Breast epithelium (tissue), 4 donors: ENCODE measurements at regions not wholly inside any gene's neighbourhood (a gene's known extent, or its start where the extent isn't known, plus 50 kb on each side); places are given as distances from the start of the nearest gene placed in this dataset.

Source experiments
- DNase-seq, 2 donors: peaks; one replicate each; pipeline ENCODE4 v3.0.0-alpha.2; 2019; ENCODE audit warnings: low spot score in 2 of 2
- H3K27ac ChIP-seq, 2 donors: fragments of 200-600 bp; sonication (generic) in 1 of 2; one replicate each; pipeline ENCODE4 v1.5.1; 2016 to 2019; ENCODE audit warnings: mild to moderate bottlenecking in 1 of 2
- H3K27me3 ChIP-seq, 2 donors: fragments of 200-600 bp; sonication (generic) in 1 of 2; one replicate each; pipeline versions ENCODE4 v1.5.1 to v1.6.0; 2017 to 2019; ENCODE audit warnings: control low read depth in 1 of 2, mild to moderate bottlenecking in 1 of 2
- H3K36me3 ChIP-seq: fragments of 200-600 bp; one replicate; pipeline ENCODE4 v1.5.1; 2019
- H3K4me1 ChIP-seq, 2 donors: fragments of 200-600 bp; sonication (generic); one replicate each; pipeline ENCODE4 v1.5.1; 2016 to 2019; ENCODE audit warnings: control low read depth in 1 of 2
- H3K4me3 ChIP-seq, 3 donors: fragments of 200-600 bp; sonication (generic); 1 replicate in 2 of 3; 2 replicates in 1 of 3; pipeline ENCODE4 v1.5.1; 2016 to 2019; ENCODE audit warnings: mild to moderate bottlenecking in 3 of 3, moderate library complexity in 2 of 3
- H3K9me3 ChIP-seq, 2 donors: fragments of 200-600 bp; sonication (generic) in 1 of 2; one replicate each; pipeline ENCODE4 v1.5.1; 2016 to 2019; ENCODE audit warnings: control low read depth in 1 of 2
- POLR2A ChIP-seq: fragments of 450-650 bp; IDR thresholded peaks from one replicate; pipeline ENCODE4 v1.6.1; 2016; ENCODE audit warnings: antibody characterized with exemption, mild to moderate bottlenecking, moderate library complexity
- POLR2AphosphoS5 ChIP-seq, 3 donors: sonication (generic); formaldehyde crosslinking; IDR thresholded peaks; one replicate each; pipeline ENCODE4 v1.6.1; 2017; ENCODE audit warnings: antibody characterized with exemption in 3 of 3
- intact Hi-C: fragments of 100-400 bp; cut with DNase I; formaldehyde crosslinking; loops from one replicate; pipeline ENCODE4 v1.15.1; 2023; ENCODE audit warnings: low total_unique reads
- TF ChIP-seq, protein P1 (sequence below), 3 donors: fragments of 450-650 bp; IDR thresholded peaks; one replicate each; pipeline ENCODE4 v1.5.1; 2016 to 2017; ENCODE audit warnings: antibody characterized with exemption in 3 of 3, mild to moderate bottlenecking in 3 of 3, moderate library complexity in 3 of 3

DNA sequence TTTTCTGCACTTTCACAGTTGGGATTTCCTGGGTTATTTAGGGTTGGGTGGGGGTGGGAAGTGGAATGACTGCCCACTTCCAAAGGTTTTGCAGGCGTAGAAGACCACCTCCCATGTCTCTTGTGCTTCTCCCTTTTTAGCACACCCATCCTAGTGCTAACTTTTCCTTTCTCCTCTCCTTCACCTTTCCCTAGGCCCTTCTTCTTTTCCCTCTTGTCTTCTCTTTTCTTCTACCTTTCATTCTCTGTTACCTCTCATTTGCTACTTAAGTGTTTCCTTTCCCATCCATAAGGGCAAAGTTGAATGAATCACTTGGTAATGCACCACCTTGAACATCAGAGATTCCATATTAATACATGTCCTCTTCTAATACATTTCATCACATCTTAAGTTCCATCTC lies 105.0 kb upstream of the ZNF184 start:
- TF ChIP-seq POLR2AphosphoS5 (IDR thresholded peaks at IDR 0.05) = no peak
- TF ChIP-seq, protein P1, sequence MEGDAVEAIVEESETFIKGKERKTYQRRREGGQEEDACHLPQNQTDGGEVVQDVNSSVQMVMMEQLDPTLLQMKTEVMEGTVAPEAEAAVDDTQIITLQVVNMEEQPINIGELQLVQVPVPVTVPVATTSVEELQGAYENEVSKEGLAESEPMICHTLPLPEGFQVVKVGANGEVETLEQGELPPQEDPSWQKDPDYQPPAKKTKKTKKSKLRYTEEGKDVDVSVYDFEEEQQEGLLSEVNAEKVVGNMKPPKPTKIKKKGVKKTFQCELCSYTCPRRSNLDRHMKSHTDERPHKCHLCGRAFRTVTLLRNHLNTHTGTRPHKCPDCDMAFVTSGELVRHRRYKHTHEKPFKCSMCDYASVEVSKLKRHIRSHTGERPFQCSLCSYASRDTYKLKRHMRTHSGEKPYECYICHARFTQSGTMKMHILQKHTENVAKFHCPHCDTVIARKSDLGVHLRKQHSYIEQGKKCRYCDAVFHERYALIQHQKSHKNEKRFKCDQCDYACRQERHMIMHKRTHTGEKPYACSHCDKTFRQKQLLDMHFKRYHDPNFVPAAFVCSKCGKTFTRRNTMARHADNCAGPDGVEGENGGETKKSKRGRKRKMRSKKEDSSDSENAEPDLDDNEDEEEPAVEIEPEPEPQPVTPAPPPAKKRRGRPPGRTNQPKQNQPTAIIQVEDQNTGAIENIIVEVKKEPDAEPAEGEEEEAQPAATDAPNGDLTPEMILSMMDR (IDR thresholded peaks at IDR 0.05) = no peak
- TF ChIP-seq POLR2A = no peak
- no peak for DNase-seq

GRCh38 chr6:27575594-27576361 lies 102.9 kb upstream of the ZNF184 start:
- no peak for DNase-seq
- peaks cover 0 to 17% of the 10 kb centered on the region in 2 donors for H3K27me3 ChIP-seq
- no peak overlapping the region for H3K4me3 ChIP-seq
- TF ChIP-seq POLR2A (no peak), POLR2AphosphoS5 (IDR thresholded peaks at IDR 0.05) (no peak)
- TF ChIP-seq, protein P1 (IDR thresholded peaks at IDR 0.05) = no peak
- H3K36me3 ChIP-seq = no peaks in the 10 kb centered on the region
- no peaks in the 10 kb centered on the region for H3K9me3 ChIP-seq
- H3K4me1 ChIP-seq = no peaks in the 10 kb centered on the region
- intact Hi-C loops = no loop called here
- H3K27ac ChIP-seq = no peak overlapping the region

More for the DNA sequence above, 105.0 kb upstream of the ZNF184 start:
- Histone ChIP-seq H3K27ac (no peak overlapping the region), H3K4me1 (no peaks in the 10 kb centered on the region), H3K9me3 (peaks cover 0 to 6% of the 10 kb centered on the region in 2 donors), H3K36me3 (no peaks in the 10 kb centered on the region), H3K27me3 (peaks cover 0 to 26% of the 10 kb centered on the region in 2 donors), H3K4me3 (no peak overlapping the region)
- intact Hi-C loops = no loop called here

DNA sequence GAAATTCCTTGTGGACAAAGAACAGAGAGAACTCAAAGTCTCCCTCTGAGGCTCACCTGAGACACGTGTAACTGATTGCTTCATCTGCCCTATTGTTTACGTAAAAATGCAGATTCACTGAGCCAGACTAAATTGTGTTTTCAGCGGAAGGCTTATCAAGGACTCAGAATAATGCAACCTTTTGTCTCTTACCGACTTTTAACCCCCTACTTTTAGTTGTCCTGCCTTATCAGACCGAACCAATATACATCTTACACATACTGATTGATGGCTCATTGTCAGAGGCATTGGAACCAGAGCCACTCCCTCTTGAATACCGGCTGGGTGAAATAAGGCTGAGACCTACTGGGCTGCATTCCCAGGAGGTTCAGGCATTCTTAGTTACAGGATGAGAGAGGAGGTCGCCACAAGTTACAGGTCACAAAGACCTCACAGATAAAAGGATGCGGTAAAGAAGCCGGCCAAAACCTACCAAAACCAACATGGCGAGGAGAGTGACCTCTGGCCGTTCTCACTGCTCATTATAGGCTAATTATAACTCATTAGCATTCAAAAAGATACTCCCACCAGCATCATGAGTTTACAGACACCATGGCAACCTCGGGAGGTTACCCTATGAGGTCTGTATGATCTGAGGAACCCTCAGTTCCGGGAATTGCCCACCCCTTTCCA lies 95.5 kb upstream of the ZNF184 start:
- no peaks in the 10 kb centered on the region for H3K9me3 ChIP-seq
- TF ChIP-seq, protein P1 (IDR thresholded peaks at IDR 0.05) = no peak
- no peak for TF ChIP-seq POLR2AphosphoS5 (IDR thresholded peaks at IDR 0.05)
- TF ChIP-seq POLR2A = no peak
- intact Hi-C loops = no loop called here
- H3K27ac ChIP-seq = no peak overlapping the region
- DNase-seq = no peak
- H3K4me3 ChIP-seq = no peak overlapping the region
- H3K36me3 ChIP-seq = no peaks in the 10 kb centered on the region
- no peaks in the 10 kb centered on the region for H3K4me1 ChIP-seq
- peaks cover 0 to 57% of the 10 kb centered on the region in 2 donors for H3K27me3 ChIP-seq

DNA sequence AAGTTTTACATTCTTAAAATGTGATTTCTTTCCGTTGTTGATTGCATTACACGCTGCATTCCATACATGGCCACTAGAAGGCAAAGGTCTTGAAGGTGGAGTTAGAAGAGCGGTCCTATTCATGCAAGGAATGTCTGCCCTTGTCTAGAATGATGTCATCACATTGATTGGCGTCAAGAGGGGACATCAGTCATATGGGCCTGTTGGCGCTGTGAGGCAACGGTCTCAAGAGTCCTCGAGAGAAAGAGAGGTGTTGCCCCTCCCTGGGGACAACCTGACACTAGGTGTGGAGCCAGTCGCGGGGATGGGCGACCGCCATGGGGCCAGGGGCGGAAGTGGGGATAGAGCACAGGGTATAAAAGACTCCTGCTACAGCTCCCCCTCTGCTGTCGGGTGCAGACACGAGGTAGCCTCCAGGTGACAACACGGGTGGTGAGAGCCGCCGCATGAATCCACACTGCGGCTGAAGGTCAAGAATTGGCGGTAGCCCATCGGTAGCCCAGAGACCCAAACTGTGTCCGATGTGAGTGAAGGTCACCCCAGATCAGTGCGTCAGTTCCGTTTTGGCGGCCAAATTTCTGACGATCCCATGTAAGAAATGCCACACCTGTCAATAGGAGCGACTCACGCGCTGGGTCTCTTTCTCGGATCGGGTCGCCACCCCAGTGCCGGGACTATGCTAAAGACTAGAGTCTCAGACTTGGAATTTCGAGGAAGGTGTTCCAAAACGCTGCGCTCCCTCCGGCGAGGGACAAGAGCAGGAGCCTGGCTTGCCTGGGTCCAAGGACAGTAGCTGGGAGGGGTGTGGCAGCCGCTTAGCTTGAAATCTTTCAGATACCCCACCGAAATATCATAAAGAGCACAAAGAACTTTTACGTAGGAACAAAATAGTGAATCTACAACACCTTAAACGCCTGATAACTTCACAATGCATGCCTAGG lies 93.2 kb upstream of the ZNF184 start:
- H3K4me3 ChIP-seq = no peak overlapping the region
- TF ChIP-seq, protein P1 (IDR thresholded peaks at IDR 0.05) = no peak
- TF ChIP-seq POLR2A (no peak), POLR2AphosphoS5 (IDR thresholded peaks at IDR 0.05) (no peak)
- no peaks in the 10 kb centered on the region for H3K36me3 ChIP-seq
- DNase-seq = no peak
- no peak overlapping the region for H3K27ac ChIP-seq
- no peaks in the 10 kb centered on the region for H3K4me1 ChIP-seq
- intact Hi-C loops = no loop called here
- H3K9me3 ChIP-seq = no peaks in the 10 kb centered on the region
- peaks cover 0 to 79% of the 10 kb centered on the region in 2 donors for H3K27me3 ChIP-seq
